GM19467 (cell line): ENCODE measurements at regions not wholly inside any gene's neighbourhood (a gene's known extent, or its start where the extent isn't known, plus 50 kb on each side); places are given as distances from the start of the nearest gene placed in this dataset.

ENCODE experiments used
- ATAC-seq: cut with Tn5 transposase; IDR thresholded peaks from one replicate; pipeline ENCODE4 v1.9.1; 2021; ENCODE audit warnings: mild to moderate bottlenecking, moderate library complexity; ENCODE audit not compliant: unreplicated experiment

GRCh38 chr3:46146548-46146947, 61.6 kb downstream of the CCR1 start:
- no peak for ATAC-seq

DNA sequence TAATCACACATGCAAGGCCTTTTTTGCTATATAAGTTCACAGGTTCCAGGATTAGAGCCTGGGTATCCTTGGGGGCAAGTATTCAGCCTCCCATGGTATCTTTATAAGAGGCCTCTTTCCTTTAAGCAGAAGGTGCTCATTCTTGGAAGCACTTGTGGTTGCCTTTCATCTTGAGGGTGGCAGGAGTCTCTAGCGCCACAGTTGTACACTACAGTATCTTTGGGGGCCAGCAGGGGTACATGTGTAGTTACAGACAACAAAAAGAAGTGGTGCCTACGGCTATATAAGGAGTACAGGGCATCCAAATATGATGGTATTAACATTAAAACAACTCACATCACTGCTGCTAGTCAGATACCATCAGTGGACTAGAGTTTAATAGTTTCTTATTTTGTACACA, 62.1 kb downstream of the CCR1 start:
- no peak for ATAC-seq

DNA sequence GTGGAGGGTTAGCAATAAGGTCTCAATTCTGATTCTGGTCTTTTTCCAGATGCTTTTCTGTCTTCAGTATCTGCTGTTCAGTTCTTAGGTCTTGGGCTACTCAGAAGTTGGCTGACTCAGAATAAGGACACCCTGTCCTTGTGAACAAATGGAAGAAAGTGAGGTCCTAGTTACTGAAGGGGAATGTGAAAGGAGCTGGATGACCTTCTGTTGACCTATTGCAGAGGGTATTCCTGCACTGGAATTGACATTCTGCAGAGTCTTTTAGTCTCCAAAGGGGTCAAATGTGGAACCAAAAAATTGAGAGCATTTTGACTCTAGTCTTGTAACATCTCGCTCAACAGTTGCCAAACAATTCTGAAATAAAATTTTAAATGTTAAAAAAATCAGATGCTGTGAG, 63.0 kb downstream of the CCR1 start:
- no peak for ATAC-seq

GRCh38 chr3:46143951-46144473, 64.1 kb downstream of the CCR1 start:
- no peak for ATAC-seq

- no peak for ATAC-seq
Observed at GRCh38 chr3:46141813-46142212, 66.3 kb downstream of the CCR1 start.

DNA sequence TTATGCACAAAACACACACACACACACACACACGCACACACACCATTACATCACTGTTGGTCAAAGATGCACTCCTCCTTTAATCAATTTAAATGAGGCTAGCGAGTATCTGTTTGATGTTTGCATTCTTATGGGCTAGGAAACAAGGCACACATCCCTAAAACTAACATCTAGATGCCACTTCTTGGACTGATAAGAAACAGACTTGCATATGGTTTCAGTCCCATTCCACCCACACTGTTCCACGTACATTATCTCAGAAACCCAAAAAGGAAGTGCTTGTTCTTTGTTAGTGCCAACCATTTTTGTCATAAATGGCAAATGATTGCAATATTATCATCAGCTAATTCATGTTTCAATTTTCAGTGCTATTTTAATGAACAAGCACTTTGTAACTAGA, 69.5 kb downstream of the CCR1 start:
- ATAC-seq: no peak

DNA sequence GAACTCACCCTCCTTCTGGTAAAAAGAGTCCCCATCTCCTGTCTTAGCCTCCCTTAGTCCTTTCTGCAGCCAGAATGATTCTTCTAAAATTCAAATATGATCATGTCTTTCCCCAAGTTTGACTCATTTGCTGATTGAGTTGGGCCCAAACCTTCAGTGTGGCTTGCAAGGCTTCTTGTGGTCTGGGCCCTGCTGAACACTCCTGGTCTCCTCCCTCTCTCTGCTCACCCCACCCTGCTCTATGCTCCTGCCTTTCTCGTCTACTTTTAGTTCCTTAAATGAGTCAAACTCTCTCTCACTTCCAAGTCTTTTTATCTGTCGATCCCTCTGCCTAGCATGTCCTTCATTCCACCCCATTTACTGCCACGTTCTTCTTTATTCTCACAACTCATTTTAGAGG, 72.6 kb downstream of the CCR1 start:
- ATAC-seq: no peak

- no peak for ATAC-seq
Observed at GRCh38 chr3:46133285-46133684, 74.8 kb downstream of the CCR1 start.

- ATAC-seq: no peak
Observed at GRCh38 chr3:46132565-46132964, 75.5 kb downstream of the CCR1 start.

- no peak for ATAC-seq
Observed at GRCh38 chr3:46131884-46132450, 76.1 kb downstream of the CCR1 start.

DNA sequence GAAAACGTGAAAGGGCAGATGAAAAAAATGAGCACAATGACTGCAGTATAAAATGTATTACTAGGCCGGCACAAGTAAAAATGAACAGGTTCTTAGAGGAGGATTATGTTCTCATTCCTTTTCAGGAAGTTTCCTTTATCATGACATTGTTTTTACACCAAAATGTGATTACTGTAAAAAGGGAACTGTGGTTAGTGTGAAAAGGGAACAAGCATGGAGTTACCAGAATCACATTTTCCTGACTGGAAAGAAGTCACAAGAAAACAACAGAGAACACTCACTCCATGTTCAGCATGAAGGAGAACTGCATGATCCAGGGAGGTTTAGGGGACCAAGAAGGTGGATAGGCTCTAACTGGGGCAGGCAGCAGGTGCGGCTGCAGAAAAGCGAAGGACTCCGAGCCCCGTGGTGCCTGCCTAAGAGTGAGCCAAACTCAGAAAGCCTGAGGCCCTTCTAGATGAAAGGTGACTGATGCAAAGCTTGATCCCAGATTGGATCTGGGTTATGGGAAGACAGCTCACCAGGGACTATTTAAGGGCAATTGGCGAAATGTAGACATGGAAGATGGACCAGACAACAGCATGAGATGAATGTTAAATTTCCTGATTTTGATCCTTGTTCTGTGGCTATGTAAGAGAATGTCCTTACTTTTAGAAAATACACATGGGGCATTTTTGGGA, 77.3 kb downstream of the CCR1 start:
- ATAC-seq: no peak

- ATAC-seq: no peak
Observed at GRCh38 chr3:46129588-46130272, 78.4 kb downstream of the CCR1 start.

DNA sequence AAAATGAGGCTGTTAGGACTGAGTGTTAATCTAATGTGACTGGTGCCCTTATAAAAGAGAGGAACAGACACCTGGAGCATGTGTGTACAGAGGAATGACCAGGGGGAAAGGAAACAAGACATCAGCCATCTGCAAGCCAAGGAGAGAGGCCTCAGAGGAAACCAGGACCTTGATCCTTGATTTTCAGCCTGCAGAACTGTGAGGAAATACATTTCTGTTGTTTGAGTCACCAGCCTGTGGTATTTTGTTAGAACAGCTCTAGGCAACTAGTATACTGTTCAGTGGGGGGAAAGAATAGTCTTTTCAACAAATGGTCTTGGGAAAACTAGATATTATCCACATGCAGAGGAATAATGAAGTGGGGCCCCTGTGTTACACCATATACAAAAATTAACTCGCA, 80.6 kb downstream of the CCR1 start:
- no peak for ATAC-seq

DNA sequence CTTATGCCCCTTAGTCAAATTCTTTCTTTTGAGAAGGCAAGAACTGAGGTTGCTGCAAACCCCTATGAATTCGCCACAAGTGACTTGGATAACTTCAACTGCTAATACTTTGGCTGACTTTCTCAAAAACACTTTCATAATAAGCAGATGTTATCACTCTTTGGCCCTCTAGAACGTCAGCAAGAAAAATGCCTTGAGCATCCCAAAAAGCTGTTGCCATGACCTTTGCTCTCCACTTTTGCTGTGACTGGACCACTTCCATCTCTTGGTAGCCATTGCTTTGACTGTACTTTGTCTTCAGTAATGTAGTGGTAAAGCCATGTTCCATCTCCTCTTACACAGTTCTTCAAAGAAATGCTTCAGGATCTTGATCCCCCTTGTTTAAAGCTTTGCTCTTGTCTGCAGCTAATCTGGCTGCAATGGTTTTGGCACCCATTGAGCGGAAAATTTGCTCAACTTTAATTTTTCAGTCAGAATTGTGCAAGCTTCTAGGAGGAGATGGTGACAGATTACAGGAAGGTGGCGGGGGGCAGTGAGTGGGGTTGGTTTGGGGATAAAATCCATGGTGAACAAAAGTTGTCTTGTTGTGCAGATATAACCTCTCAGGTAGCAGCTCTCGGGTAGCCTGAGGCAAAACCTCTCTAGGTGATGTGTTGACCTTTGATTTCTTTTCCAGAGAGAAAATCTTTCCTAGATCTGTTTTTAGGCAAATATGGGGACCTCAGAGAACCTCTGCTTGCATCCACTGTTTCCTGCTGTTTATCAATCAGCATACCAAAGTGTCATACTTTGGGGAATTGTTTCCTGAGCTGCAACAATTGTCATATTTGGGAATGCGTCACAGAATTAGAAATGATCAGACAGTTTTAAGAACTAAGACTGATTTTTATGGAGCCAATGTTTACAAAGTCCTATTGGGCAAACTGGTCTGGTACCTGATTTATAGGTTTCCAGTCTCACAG, 83.6 kb downstream of the CCR1 start:
- ATAC-seq: no peak

- ATAC-seq: no peak
Observed at GRCh38 chr3:46123646-46124045, 84.5 kb downstream of the CCR1 start.

- ATAC-seq: no peak
Observed at GRCh38 chr3:46122091-46122490, 86.0 kb downstream of the CCR1 start.

- no peak for ATAC-seq
Observed at GRCh38 chr3:46120983-46121382, 87.1 kb downstream of the CCR1 start.

- ATAC-seq: no peak
Observed at GRCh38 chr3:46119709-46120498, 88.2 kb downstream of the CCR1 start.

GRCh38 chr3:46119253-46119652, 88.9 kb downstream of the CCR1 start:
- no peak for ATAC-seq

GRCh38 chr3:46116996-46117395, 89.7 kb upstream of the XCR1 start:
- ATAC-seq: no peak
